ENCODE measurements at regions not wholly inside any gene's neighbourhood (a gene's known extent, or its start where the extent isn't known, plus 50 kb on each side); places are given as distances from the start of the nearest gene placed in this dataset.

DNA sequence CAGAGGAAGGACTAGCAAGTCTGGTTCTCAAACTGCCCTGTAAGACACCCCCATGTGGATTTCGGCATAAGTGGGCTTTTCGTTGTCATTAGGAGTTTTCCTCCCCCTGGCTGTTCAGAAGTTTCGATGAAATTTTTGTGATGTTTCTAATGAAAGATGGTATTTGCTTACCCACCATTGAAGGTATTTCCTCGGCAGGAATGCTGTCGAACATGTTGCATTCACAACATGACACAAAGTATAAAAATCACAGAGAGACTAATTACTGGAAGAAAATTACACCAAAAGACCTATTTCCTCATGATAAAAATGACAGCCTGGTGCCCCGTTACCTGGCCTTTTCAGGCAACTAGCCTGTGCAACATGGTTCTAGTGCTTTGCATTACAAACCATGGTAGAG lies 144.9 kb downstream of the TXNL1 start:
- TF ChIP-seq, protein P1, sequence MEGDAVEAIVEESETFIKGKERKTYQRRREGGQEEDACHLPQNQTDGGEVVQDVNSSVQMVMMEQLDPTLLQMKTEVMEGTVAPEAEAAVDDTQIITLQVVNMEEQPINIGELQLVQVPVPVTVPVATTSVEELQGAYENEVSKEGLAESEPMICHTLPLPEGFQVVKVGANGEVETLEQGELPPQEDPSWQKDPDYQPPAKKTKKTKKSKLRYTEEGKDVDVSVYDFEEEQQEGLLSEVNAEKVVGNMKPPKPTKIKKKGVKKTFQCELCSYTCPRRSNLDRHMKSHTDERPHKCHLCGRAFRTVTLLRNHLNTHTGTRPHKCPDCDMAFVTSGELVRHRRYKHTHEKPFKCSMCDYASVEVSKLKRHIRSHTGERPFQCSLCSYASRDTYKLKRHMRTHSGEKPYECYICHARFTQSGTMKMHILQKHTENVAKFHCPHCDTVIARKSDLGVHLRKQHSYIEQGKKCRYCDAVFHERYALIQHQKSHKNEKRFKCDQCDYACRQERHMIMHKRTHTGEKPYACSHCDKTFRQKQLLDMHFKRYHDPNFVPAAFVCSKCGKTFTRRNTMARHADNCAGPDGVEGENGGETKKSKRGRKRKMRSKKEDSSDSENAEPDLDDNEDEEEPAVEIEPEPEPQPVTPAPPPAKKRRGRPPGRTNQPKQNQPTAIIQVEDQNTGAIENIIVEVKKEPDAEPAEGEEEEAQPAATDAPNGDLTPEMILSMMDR (IDR thresholded peaks at IDR 0.05; ENCODE audit: poor library complexity, severe bottlenecking) = no peak
- Histone ChIP-seq H3K27me3 (ENCODE audit: insufficient read depth, poor library complexity, severe bottlenecking) (no peaks in the 10 kb centered on the region), H3K36me3 (ENCODE audit: low read depth) (no peaks in the 10 kb centered on the region), H3K27ac (ENCODE audit: poor library complexity, severe bottlenecking) (no peak overlapping the region), H3K4me3 (ENCODE audit: severe bottlenecking) (no peak overlapping the region), H3K4me1 (ENCODE audit: insufficient read depth, poor library complexity, severe bottlenecking) (no peaks in the 10 kb centered on the region), H3K9me3 (ENCODE audit: severe bottlenecking) (no peaks in the 10 kb centered on the region)
- DNase-seq (ENCODE audit: low spot score) = no peak
- no peak for ATAC-seq (ENCODE audit: low read depth)

- Histone ChIP-seq H3K9me3 (ENCODE audit: severe bottlenecking) (no peaks in the 10 kb centered on the region), H3K4me1 (ENCODE audit: insufficient read depth, poor library complexity, severe bottlenecking) (no peaks in the 10 kb centered on the region), H3K27me3 (ENCODE audit: insufficient read depth, poor library complexity, severe bottlenecking) (no peaks in the 10 kb centered on the region), H3K36me3 (ENCODE audit: low read depth) (no peaks in the 10 kb centered on the region), H3K27ac (ENCODE audit: poor library complexity, severe bottlenecking) (no peak overlapping the region), H3K4me3 (ENCODE audit: severe bottlenecking) (no peak overlapping the region)
- ATAC-seq (ENCODE audit: low read depth) (no peak), DNase-seq (ENCODE audit: low spot score) (no peak)
- TF ChIP-seq, protein P1 (IDR thresholded peaks at IDR 0.05; ENCODE audit: poor library complexity, severe bottlenecking) = no peak
These were observed 146.3 kb downstream of the TXNL1 start for GRCh38 chr18:56492136-56492535.

DNA sequence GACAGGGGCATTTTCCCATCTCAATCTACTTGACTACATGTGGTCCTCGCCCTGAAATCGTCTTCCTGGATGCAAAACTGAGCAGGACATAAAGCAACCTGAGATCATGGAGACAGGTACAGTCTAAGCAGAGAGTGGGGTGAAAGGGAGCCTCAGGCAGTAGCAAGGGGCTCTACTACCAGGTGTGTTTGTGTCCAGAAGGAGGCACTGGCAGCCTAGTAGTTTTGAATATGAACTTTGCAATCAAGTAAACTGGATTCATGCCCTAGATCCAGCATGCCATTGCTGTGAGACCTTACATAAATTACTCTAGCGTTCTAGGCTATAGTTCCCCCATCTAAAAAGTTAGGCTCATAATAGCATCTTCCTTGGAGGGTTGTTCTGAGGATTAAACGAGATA lies 147.4 kb downstream of the TXNL1 start:
- Histone ChIP-seq H3K4me1 (ENCODE audit: insufficient read depth, poor library complexity, severe bottlenecking) (no peaks in the 10 kb centered on the region), H3K27me3 (ENCODE audit: insufficient read depth, poor library complexity, severe bottlenecking) (no peaks in the 10 kb centered on the region), H3K9me3 (ENCODE audit: severe bottlenecking) (no peaks in the 10 kb centered on the region), H3K4me3 (ENCODE audit: severe bottlenecking) (no peak overlapping the region), H3K27ac (ENCODE audit: poor library complexity, severe bottlenecking) (no peak overlapping the region), H3K36me3 (ENCODE audit: low read depth) (no peaks in the 10 kb centered on the region)
- TF ChIP-seq, protein P1 (IDR thresholded peaks at IDR 0.05; ENCODE audit: poor library complexity, severe bottlenecking) = no peak
- DNase-seq (ENCODE audit: low spot score) = no peak
- ATAC-seq (ENCODE audit: low read depth) = no peak

GRCh38 chr18:56489893-56490292 lies 148.5 kb downstream of the TXNL1 start:
- ATAC-seq (ENCODE audit: low read depth) = no peak
- Histone ChIP-seq H3K4me1 (ENCODE audit: insufficient read depth, poor library complexity, severe bottlenecking) (no peaks in the 10 kb centered on the region), H3K36me3 (ENCODE audit: low read depth) (no peaks in the 10 kb centered on the region), H3K4me3 (ENCODE audit: severe bottlenecking) (no peak overlapping the region), H3K27me3 (ENCODE audit: insufficient read depth, poor library complexity, severe bottlenecking) (no peaks in the 10 kb centered on the region), H3K27ac (ENCODE audit: poor library complexity, severe bottlenecking) (no peak overlapping the region), H3K9me3 (ENCODE audit: severe bottlenecking) (no peaks in the 10 kb centered on the region)
- TF ChIP-seq, protein P1 (IDR thresholded peaks at IDR 0.05; ENCODE audit: poor library complexity, severe bottlenecking) = no peak
- no peak for DNase-seq (ENCODE audit: low spot score)

DNA sequence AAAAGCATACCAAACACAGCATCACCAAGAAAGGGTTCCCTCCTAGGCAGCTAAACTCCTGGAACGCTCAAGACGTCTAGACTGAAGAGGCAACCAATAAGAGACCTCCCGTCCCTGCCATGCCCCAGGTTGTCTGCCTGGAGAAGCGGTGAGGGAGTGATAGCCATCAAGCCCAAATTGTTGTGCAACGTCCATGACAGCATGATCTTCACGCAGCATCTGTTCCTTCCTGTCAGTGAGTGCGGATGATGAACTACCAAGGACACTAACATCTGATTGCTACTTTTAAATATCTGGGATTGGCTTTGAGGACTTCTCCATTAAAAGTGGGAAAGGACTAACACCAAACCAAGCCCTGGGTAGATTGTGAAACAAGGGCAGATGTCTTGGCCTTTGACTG lies 149.7 kb downstream of the TXNL1 start:
- ATAC-seq (ENCODE audit: low read depth) = no peak
- H3K27ac ChIP-seq (ENCODE audit: poor library complexity, severe bottlenecking) = no peak overlapping the region
- no peak overlapping the region for H3K4me3 ChIP-seq (ENCODE audit: severe bottlenecking)
- no peak for DNase-seq (ENCODE audit: low spot score)
- H3K4me1 ChIP-seq (ENCODE audit: insufficient read depth, poor library complexity, severe bottlenecking) = no peaks in the 10 kb centered on the region
- H3K36me3 ChIP-seq (ENCODE audit: low read depth) = no peaks in the 10 kb centered on the region
- H3K9me3 ChIP-seq (ENCODE audit: severe bottlenecking) = no peaks in the 10 kb centered on the region
- TF ChIP-seq, protein P1 (IDR thresholded peaks at IDR 0.05; ENCODE audit: poor library complexity, severe bottlenecking) = no peak
- no peaks in the 10 kb centered on the region for H3K27me3 ChIP-seq (ENCODE audit: insufficient read depth, poor library complexity, severe bottlenecking)
